ENCODE measurements at regions not wholly inside any gene's neighbourhood (a gene's known extent, or its start where the extent isn't known, plus 50 kb on each side); places are given as distances from the start of the nearest gene placed in this dataset.

DNA sequence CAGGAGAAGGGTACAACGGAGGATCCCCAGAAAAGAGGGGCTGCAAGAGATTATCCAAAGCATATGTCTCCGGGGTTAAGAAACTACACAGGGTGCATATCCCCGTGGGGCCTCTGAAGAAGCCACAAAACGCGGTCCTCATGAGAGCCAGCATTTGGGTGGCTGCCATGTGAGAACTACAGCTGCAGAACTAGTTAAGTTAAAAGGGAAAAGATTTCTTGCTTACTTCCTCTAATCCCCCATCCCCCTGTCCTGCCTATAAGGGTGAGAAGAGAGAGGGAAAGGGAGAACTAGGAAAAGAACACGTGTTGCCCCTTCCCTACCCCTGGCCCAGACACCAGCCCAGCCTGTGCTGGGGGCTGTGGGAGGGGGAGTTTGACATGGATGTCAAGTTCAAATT, 70.4 kb upstream of the PCSK6 start:
- ChIA-PET CTCF (no interaction called here), POLR2A (ENCODE audit: low non-redundant PET) (no interaction called here)
- H3K9me3 ChIP-seq (ENCODE audit: low read depth, low read length, poor library complexity, severe bottlenecking) = no peaks in the 10 kb centered on the region
- H3K36me3 ChIP-seq (ENCODE audit: insufficient read depth, low read length, poor library complexity, severe bottlenecking) = no peaks in the 10 kb centered on the region
- BruUV-seq (replicated peaks) = no TSS peak
- no peak overlapping the region for H3K27ac ChIP-seq (ENCODE audit: low read depth, low read length, poor library complexity, severe bottlenecking)
- no peak overlapping the region for H3K4me3 ChIP-seq (ENCODE audit: low read depth, low read length, poor library complexity, severe bottlenecking)
- intact Hi-C loops (cut with micrococcal nuclease; ENCODE audit: unreplicated experiment) = no loop called here
- TF ChIP-seq, protein P1, sequence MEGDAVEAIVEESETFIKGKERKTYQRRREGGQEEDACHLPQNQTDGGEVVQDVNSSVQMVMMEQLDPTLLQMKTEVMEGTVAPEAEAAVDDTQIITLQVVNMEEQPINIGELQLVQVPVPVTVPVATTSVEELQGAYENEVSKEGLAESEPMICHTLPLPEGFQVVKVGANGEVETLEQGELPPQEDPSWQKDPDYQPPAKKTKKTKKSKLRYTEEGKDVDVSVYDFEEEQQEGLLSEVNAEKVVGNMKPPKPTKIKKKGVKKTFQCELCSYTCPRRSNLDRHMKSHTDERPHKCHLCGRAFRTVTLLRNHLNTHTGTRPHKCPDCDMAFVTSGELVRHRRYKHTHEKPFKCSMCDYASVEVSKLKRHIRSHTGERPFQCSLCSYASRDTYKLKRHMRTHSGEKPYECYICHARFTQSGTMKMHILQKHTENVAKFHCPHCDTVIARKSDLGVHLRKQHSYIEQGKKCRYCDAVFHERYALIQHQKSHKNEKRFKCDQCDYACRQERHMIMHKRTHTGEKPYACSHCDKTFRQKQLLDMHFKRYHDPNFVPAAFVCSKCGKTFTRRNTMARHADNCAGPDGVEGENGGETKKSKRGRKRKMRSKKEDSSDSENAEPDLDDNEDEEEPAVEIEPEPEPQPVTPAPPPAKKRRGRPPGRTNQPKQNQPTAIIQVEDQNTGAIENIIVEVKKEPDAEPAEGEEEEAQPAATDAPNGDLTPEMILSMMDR (conservative IDR thresholded peaks at IDR 0.05; ENCODE audit: low read depth, low read length) = no peak
- TF ChIP-seq EZH2 (IDR thresholded peaks at IDR 0.05; ENCODE audit: borderline replicate concordance, low read depth, low read length, poor library complexity, severe bottlenecking) = no peak
- no peaks in the 10 kb centered on the region for H3K27me3 ChIP-seq (replicated peaks; ENCODE audit: insufficient read depth, low read depth, low read length, poor library complexity)
- peak; percentile 27 for DNase-seq (ENCODE audit: low spot score)
- no peaks in the 10 kb centered on the region for H3K4me1 ChIP-seq (ENCODE audit: insufficient read depth, low read length, poor library complexity, severe bottlenecking)

DNA sequence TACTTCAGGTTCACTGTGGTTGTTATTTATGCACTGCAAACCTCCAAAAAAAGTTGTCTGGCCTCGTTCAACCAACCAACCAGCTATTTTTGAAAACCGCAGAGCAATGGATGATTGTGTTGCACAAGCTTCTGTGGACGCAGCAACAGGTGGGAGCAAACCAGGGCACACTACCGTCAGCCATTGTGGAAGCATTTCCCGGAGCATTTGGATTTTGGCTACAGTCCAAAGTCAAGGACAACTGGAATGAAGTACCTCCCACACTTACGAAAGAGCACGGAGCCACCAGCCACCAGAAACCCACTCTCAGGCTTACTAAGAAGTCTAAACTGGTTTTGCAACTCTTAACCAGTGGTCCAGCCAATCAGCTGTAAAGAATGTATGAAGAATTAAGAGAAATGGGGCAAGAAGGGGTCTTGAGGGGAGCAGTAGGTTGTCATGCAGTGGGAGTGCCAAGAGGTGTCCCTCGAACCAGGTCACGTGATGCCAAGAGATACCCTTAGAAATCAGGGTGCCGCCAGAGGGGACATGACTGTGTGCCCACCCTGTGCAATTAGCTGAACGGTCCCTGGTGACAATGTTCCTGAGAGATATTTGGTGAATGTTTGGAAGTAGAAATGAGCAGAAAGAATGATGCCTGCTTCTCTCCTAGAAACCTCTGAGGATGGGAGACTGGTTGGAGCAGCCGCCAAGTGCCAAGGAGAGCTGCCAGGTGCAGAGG, 68.9 kb upstream of the PCSK6 start:
- BruUV-seq (replicated peaks) = no TSS peak
- TF ChIP-seq, protein P1 (conservative IDR thresholded peaks at IDR 0.05; ENCODE audit: low read depth, low read length) = no peak
- no peak for TF ChIP-seq EZH2 (IDR thresholded peaks at IDR 0.05; ENCODE audit: borderline replicate concordance, low read depth, low read length, poor library complexity, severe bottlenecking)
- H3K36me3 ChIP-seq (ENCODE audit: insufficient read depth, low read length, poor library complexity, severe bottlenecking) = no peaks in the 10 kb centered on the region
- no peaks in the 10 kb centered on the region for H3K27me3 ChIP-seq (replicated peaks; ENCODE audit: insufficient read depth, low read depth, low read length, poor library complexity)
- H3K4me3 ChIP-seq (ENCODE audit: low read depth, low read length, poor library complexity, severe bottlenecking) = no peak overlapping the region
- H3K9me3 ChIP-seq (ENCODE audit: low read depth, low read length, poor library complexity, severe bottlenecking) = no peaks in the 10 kb centered on the region
- H3K27ac ChIP-seq (ENCODE audit: low read depth, low read length, poor library complexity, severe bottlenecking) = no peak overlapping the region
- ChIA-PET POLR2A (ENCODE audit: low non-redundant PET) (no interaction called here), CTCF (no interaction called here)
- DNase-seq (ENCODE audit: low spot score) = no peak
- intact Hi-C loops (cut with micrococcal nuclease; ENCODE audit: unreplicated experiment) = no loop called here
- H3K4me1 ChIP-seq (ENCODE audit: insufficient read depth, low read length, poor library complexity, severe bottlenecking) = no peaks in the 10 kb centered on the region

DNA sequence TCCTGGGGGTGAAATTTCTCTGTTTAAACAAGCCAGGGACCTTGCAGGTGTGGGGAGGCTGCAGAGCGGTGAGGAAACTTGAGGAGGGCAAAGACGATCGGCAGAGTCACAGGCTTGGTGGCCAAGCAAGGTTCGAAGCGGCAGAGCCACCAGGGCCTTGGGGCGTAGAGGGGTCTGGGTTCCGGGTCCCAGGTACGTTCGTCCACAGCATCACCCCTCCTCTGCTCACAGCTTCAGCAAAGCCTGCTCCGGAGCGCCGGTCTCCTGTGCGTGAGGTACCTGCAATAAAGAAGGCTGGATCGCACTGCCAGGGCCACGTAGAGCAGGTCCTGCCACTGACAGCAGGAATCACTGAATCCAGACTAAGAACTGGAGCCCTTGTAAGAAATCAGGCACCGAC, 66.8 kb upstream of the PCSK6 start:
- CTCF ChIA-PET = no interaction called here
- DNase-seq (ENCODE audit: low spot score) = no peak
- peaks cover 2% of the 10 kb centered on the region for H3K27me3 ChIP-seq (replicated peaks; ENCODE audit: insufficient read depth, low read depth, low read length, poor library complexity)
- intact Hi-C loops (cut with micrococcal nuclease; ENCODE audit: unreplicated experiment) = no loop called here
- TF ChIP-seq, protein P1 (conservative IDR thresholded peaks at IDR 0.05; ENCODE audit: low read depth, low read length) = no peak
- no peak for TF ChIP-seq EZH2 (IDR thresholded peaks at IDR 0.05; ENCODE audit: borderline replicate concordance, low read depth, low read length, poor library complexity, severe bottlenecking)
- no peaks in the 10 kb centered on the region for H3K4me1 ChIP-seq (ENCODE audit: insufficient read depth, low read length, poor library complexity, severe bottlenecking)
- H3K36me3 ChIP-seq (ENCODE audit: insufficient read depth, low read length, poor library complexity, severe bottlenecking) = no peaks in the 10 kb centered on the region
- H3K27ac ChIP-seq (ENCODE audit: low read depth, low read length, poor library complexity, severe bottlenecking) = no peak overlapping the region
- no peaks in the 10 kb centered on the region for H3K9me3 ChIP-seq (ENCODE audit: low read depth, low read length, poor library complexity, severe bottlenecking)
- POLR2A ChIA-PET (ENCODE audit: low non-redundant PET) = no interaction called here
- no peak overlapping the region for H3K4me3 ChIP-seq (ENCODE audit: low read depth, low read length, poor library complexity, severe bottlenecking)
- no TSS peak for BruUV-seq (replicated peaks)
